ENCODE measurements at regions not wholly inside any gene's neighbourhood (a gene's known extent, or its start where the extent isn't known, plus 50 kb on each side); places are given as distances from the start of the nearest gene placed in this dataset.

DNA sequence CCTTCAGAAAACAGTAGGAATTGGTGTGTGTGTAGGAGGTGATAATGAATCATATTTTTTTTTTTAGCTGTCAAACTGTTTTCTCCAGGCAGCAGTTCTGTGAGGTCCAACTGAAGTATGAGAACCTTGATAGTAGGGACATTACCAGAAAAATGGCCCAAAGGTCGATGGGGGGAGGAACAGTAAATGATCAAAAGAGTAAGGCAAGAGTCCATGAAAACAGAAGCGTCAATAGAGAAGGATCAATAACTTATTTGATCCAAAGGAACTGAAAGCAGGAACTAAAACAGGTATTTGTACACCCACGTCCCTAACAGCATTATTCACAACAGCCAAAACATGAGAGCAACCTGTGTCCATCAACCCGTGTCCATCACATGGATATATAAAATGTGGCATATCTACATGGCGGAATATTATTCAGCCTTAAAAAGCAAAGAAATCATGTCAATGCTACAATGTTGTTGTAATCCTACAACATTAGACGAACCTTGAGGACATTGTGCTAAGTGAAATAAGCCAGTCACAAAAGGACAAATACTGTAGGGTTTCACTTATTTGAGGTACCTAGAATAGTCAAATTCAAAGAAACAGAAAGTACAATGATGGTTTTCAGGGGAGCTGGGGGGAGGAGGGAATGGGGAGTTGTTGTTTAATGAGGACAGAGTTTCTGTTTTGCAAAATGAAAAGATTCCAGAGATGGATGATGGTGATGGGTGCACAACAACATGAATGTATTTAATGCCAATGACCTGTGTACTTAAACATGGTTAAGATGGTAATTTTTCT, 214.0 kb upstream of the KLF14 start:
- TF ChIP-seq, protein P1, sequence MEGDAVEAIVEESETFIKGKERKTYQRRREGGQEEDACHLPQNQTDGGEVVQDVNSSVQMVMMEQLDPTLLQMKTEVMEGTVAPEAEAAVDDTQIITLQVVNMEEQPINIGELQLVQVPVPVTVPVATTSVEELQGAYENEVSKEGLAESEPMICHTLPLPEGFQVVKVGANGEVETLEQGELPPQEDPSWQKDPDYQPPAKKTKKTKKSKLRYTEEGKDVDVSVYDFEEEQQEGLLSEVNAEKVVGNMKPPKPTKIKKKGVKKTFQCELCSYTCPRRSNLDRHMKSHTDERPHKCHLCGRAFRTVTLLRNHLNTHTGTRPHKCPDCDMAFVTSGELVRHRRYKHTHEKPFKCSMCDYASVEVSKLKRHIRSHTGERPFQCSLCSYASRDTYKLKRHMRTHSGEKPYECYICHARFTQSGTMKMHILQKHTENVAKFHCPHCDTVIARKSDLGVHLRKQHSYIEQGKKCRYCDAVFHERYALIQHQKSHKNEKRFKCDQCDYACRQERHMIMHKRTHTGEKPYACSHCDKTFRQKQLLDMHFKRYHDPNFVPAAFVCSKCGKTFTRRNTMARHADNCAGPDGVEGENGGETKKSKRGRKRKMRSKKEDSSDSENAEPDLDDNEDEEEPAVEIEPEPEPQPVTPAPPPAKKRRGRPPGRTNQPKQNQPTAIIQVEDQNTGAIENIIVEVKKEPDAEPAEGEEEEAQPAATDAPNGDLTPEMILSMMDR (IDR thresholded peaks at IDR 0.05) = no peak
- no peak for TF ChIP-seq POLR2A (IDR thresholded peaks at IDR 0.05)

All from Peyer's patch (tissue), 4 donors.